DMS53 (cell line): ENCODE measurements at regions not wholly inside any gene's neighbourhood (a gene's known extent, or its start where the extent isn't known, plus 50 kb on each side); places are given as distances from the start of the nearest gene placed in this dataset.

Experiments used
- DNase-seq: peaks from one replicate; lab custom pipeline; 2025; lab: John Stamatoyannopoulos, UW

- no peak for DNase-seq
These were observed 134.5 kb downstream of the VEGFA start for GRCh38 chr6:43904311-43905123.

- peak; percentile 55 for DNase-seq
These were observed 133.8 kb downstream of the VEGFA start for GRCh38 chr6:43903739-43904290.

- no peak for DNase-seq
These were observed 131.8 kb downstream of the VEGFA start for GRCh38 chr6:43901733-43902230.

DNA sequence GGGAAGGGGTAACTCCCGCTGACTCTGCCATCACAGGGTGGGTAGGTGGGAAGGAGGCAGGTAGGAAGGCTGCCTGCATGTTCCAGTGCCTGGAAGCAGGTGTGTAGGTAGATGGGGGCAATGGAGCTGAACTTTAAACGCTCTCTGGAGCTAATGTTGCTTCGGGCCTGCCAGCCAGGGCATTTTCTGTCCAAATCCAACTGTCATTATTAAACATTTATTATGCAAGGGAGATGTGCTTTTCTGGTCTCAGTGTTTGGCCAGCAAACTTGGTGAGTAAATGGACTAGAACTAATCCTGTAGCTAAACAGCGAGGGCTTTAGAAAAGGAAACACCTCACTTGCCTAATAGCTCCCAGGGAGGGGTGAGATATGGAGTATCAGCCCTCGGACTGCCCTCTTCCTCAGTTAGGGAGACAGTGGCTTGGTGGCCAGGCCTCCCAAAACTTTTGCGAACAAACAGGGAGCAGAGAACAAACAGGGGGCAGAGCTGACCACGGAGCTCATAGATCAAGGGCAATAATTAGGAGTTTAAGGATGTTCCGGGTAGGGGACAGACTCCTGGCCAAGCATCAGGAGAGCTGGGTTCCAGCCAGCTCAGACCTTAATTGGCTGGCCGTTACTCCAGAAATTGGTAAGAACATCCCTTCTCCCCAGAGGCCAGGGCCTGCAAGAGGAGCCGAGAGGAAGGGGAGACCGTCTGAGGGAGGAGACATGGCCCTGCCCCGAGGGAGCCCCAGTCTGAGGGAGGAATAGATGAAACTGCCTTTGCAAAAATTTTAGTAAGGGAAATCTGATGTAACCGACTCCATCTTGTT lies 131.1 kb downstream of the VEGFA start:
- peak; percentile 71 for DNase-seq

GRCh38 chr6:43900560-43900915 lies 130.5 kb downstream of the VEGFA start:
- peak; percentile 22 for DNase-seq

DNA sequence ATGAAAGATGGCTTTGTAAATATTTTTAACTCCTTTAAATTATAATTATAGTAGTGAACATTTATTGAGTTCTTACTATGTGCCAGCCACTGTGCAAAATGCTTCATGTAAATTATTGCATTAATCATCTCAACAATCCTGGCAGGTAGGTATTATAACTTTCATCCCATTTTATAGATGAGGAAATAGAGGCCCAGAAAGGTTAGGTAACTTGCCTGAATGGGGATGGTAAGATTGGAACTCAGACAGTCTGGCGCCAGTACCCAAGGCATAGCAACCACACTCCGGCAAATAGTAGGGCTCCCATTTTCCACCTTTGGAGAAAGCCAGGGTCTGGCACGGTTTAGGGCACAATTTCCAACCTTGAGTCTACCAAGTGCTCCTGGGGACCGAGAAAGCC lies 129.8 kb downstream of the VEGFA start:
- no peak for DNase-seq

- no peak for DNase-seq
These were observed 128.5 kb downstream of the VEGFA start for GRCh38 chr6:43898358-43899131.

DNA sequence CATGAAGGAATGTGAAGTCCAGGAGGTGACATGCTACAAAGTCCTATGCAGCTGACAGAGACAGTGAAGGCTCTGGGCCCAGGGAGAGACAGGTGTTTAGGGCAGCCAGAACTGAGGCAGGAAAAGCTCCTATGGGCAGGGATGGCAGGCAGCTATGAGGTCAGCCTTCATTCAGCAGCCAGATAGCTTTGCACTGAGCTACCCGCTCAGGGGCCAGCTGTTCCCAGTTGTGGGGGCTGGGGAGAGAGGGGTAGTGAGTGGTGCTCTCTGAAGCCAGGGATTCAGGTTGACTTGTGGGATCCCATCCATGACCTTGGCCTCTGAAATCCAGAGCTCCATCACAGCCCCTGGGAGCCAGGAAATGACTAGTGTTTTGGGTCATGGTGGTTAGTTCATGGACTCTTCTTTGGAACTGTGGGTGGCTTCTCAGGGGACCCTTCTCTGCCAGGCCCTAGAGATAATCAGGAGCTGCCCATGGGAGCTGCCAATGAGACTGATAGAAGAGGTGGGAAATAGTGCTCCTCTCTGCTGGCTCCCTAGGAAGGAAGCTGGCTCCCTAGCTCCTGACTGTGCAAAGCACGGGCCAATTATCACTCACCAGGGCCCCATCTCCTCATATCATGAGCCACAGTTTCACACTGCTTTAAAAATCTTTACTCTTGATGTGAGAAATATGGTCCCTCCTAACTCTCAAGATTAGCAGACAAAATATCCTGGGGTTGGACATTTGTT lies 127.7 kb downstream of the VEGFA start:
- no peak for DNase-seq

GRCh38 chr6:43896329-43897255 lies 126.6 kb downstream of the VEGFA start:
- DNase-seq = no peak

DNA sequence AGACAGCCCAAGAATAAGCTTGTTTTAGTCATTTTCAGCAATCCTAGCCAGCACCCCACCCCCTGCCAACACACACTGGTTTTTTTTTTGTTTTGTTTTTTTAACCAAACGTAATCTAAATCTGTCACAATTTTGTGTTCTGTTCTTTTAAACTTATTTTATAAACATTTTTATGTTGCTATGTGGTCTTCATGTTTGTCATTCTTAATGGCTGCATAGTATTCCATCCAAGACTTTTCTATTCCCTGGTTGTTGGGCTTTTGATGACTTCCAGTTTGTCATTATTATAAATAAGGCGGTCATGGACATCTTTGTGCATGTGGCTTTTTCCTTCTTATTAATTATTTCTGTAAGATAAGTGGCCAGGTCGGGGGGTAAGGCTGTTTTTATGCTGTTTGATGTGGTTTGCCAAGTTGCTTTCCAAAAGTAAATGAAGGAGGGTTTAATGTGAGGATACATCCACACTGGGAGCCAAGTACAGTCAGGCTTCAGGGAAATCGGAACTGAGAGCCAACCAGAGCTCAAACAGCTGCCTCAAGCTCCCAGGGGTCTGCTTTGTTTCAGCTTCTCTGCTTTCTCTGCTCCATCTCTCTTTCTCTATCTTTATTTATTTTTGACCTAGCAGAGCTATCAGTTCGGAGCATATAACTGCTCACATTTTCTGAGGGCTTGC lies 125.8 kb downstream of the VEGFA start:
- no peak for DNase-seq

DNA sequence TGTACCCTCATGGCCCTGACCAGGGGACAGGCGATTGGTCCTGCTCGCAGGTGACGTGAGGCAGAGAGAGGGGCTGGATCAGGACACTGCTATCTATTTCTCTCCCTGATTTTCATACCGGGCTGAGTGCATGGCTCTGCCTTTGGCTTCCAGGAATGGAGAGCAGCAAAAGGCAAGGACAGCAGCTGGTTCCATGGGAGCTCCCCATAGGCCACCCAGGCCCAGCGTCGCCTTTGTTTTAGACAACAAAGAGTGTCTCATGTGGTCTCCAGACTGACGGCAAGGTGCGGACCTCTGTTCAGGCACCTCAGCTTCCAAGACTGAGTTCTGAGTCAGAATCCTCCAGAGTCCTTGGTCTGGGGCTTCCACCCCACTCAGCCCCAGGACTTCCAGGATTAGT lies 123.1 kb downstream of the VEGFA start:
- no peak for DNase-seq

- peak; percentile 79 for DNase-seq
These were observed 121.3 kb downstream of the VEGFA start for GRCh38 chr6:43891072-43891870.

DNA sequence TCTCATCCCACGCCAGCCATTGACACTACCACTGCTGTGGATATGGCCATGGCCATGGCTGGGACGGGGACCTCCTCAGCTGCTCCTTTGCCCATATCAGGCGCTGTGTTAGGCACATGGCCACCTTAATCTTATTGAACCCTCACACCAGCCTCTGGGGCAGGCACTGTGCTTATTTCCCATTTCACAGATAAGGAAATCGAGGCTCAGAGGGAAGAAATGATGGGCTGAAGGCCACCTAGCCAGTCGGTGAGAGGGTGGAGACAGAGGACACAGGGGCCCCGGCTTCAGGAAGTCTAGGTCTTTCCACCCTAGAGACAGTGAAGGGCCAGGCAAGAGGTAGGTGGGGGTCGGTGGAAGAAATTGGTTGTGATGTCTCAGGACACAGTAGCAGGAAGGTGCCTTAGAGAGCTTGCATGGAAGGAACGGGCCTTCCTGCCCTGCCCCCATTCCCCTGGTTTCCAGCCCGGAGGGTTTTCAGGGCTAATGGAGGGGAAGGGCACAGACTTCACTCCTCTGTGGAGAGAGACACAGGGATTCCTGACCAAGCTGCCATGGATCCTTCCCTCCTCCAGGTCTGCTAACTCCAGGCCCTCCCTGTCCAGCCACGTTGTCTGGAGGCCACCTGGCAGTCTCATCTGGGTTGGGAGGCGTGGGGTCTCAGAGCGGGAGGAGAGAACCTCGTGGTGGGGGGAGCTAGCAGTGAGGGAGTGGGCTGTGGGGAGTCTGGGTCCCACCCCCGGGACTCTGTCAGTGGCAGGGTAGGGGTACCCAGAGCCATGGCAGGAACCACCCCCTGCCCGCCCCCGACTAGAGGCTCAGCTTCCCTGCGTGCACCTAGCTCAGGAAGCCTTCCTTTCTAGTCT lies 120.4 kb downstream of the VEGFA start:
- DNase-seq = peak; percentile 75

- DNase-seq = no peak
These were observed 118.1 kb downstream of the VEGFA start for GRCh38 chr6:43887906-43888683.

DNA sequence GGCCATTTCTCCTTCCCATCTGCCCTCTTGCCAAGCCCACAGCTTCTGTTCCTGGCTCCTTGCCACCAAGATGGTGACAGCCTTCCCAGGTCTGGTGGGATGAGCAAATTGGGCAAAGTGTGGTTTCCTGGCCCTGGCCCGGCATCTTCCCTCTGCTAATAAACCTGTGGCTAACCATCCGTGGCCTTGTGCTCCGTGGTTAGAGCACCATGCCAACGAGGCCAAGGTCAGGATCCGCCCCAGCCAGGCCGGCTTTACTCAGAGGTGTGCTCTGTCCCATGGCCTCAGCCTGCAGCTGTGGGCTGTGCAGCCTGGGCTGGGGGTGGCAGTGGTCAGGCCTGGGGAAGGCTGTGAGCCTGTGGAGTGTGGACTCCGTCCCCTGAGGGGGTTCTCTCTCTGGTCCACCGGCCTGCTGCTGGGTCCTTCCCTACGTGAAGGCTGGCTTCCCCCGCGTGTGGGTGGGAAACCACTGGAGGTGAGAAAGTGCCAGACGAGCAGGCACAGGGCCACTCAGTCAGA lies 117.4 kb downstream of the VEGFA start:
- DNase-seq = no peak

- DNase-seq = no peak
These were observed 116.8 kb downstream of the VEGFA start for GRCh38 chr6:43886717-43887339.
